Lower leg skin (tissue), 4 donors: ENCODE measurements at regions not wholly inside any gene's neighbourhood (a gene's known extent, or its start where the extent isn't known, plus 50 kb on each side); places are given as distances from the start of the nearest gene placed in this dataset.

Source experiments
- DNase-seq, 2 donors: peaks; one replicate each; pipeline ENCODE4 v3.0.0-alpha.2; 2019; ENCODE audit warnings: low spot score in 2 of 2
- H3K4me3 ChIP-seq: fragments of 200-600 bp; sonication (generic); 2 replicates; pipeline ENCODE4 v1.5.1; 2017; ENCODE audit warnings: mild to moderate bottlenecking, low read depth; ENCODE audit not compliant: poor library complexity, severe bottlenecking
- POLR2A ChIP-seq, 2 donors: fragments of 450-650 bp; IDR thresholded peaks; one replicate each; pipeline ENCODE4 v1.6.1; 2016 to 2017; ENCODE audit warnings: antibody characterized with exemption in 2 of 2, mild to moderate bottlenecking in 1 of 2, moderate library complexity in 1 of 2
- WGBS, 2 donors: methylation state at CpG; one replicate each; pipeline ENCODE4 v1.1.5; 2018; 5-methylcytosine and 5-hydroxymethylcytosine counted together
- intact Hi-C: fragments of 100-400 bp; cut with DNase I; formaldehyde crosslinking; loops from one replicate; pipeline ENCODE4 v1.15.0; 2023; ENCODE audit warnings: low total_unique reads
- TF ChIP-seq, protein P1 (sequence below), 3 donors: fragments of 450-650 bp; IDR thresholded peaks; one replicate each; pipeline ENCODE4 v1.5.1; 2016; ENCODE audit warnings: antibody characterized with exemption in 3 of 3, mild to moderate bottlenecking in 3 of 3, moderate library complexity in 2 of 3

DNA sequence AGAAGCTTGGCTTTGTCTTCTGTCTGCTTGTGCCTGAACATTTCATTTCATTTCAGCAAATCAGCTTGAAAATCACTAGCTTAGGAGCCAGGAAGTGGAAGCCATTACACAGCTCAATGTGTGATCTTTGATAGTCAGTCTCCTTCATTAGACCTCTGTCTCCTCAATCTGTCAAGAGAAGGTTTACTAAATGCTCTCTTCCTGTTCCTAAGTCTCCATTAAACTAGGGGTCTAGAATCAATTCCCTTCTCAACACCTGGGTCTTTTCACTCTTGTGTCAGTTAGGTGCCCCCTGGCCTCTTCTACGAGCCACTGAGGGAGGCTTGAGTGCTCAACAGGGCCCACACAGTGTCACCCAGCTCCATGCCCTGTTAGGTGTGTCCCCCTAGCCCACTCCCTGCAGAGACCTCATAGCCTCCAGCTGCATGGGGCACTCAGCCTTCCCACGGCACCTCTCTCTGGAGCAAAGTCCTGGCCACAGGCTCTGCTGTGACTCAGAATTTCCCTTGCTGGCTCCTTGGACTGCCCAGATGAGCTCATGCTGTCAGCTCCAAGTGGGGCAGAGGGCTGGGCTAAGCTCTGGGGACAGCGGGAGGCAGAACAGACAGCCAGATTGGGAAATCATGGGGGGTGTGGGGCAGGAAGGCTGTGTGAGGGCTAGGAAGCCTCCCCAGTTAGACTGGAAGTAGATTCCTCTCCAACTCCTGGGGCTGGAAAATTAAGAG is 115.7 kb upstream of the IPO9 start:
- H3K4me3 ChIP-seq, result no peak overlapping the region
- peak; percentile 96 to 99 for DNase-seq
- TF ChIP-seq, protein P1, sequence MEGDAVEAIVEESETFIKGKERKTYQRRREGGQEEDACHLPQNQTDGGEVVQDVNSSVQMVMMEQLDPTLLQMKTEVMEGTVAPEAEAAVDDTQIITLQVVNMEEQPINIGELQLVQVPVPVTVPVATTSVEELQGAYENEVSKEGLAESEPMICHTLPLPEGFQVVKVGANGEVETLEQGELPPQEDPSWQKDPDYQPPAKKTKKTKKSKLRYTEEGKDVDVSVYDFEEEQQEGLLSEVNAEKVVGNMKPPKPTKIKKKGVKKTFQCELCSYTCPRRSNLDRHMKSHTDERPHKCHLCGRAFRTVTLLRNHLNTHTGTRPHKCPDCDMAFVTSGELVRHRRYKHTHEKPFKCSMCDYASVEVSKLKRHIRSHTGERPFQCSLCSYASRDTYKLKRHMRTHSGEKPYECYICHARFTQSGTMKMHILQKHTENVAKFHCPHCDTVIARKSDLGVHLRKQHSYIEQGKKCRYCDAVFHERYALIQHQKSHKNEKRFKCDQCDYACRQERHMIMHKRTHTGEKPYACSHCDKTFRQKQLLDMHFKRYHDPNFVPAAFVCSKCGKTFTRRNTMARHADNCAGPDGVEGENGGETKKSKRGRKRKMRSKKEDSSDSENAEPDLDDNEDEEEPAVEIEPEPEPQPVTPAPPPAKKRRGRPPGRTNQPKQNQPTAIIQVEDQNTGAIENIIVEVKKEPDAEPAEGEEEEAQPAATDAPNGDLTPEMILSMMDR (IDR thresholded peaks at IDR 0.05), result no peak
- TF ChIP-seq POLR2A (IDR thresholded peaks at IDR 0.05), result no peak
- intact Hi-C loops, result no loop called here
- 13 to 14% methylated on average over 3 of the region's 3 CpGs for WGBS, 2 donors

DNA sequence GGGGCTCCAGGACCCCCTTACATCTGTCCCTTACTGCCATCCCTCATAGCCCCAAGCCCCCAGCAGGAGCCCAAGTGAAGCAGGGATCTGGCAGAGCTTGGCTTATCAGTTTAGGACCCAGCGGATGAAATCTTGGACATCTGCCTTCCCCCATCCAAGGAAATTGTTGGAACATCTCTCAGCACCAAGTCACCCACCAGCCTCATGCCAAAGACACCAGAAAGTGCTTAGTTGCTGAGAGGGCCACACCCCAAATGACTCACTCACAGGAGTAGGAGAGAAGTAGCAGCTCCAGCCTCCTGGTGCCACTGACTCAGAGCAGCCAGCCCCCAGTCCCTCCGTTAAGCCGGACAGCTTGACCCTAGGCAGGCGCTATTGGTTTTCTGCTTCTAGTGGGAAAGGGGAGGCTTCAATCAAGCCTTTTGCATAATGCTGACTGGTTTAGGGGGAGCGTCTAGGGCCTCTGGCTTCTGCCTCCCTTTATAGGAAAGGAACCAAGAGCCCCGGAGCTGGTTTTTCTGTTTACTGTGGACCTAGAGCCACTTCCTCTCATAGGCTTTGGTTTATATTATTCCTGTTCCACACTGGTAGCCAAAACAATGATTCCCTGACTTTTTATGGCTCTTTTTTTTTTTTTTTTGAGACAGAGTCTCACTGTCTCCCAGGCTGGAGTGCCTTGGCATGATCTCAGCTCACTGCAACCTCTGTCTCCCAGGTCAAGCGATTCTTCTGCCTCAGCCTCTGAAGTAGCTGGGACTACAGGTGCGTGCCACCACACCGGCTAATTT is 114.2 kb upstream of the IPO9 start:
- peak; percentile 95 to 97 for DNase-seq
- intact Hi-C loops, result no loop called here
- WGBS, 2 donors, result 17 to 29% methylated on average over 9 of the region's 9 CpGs
- TF ChIP-seq POLR2A (IDR thresholded peaks at IDR 0.05), result no peak
- TF ChIP-seq, protein P1 (IDR thresholded peaks at IDR 0.05), result no peak
- no peak overlapping the region for H3K4me3 ChIP-seq

DNA sequence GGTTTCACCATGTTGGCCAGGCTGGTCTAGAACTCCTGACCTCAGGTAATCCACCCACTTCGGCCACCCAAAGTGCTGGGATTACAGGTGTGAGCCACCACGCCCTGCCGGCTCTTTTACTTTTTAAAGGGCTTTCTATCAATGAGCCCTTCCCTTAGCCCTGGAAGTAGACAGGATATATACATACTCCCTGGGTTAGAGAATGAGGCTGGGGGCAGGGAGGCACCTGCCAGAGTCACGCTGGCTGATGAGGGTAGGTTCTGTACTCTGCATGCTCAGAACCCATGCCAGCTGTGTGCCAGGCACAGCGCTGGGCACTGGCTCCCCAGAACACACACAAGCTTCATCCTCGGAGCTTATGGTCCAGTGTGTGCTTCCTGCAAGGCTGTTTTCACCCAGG is 113.6 kb upstream of the IPO9 start:
- 79 to 80% methylated on average over 6 of the region's 6 CpGs for WGBS, 2 donors
- TF ChIP-seq, protein P1 (IDR thresholded peaks at IDR 0.05), result no peak
- TF ChIP-seq POLR2A (IDR thresholded peaks at IDR 0.05), result no peak
- no peak overlapping the region for H3K4me3 ChIP-seq
- intact Hi-C loops, result no loop called here
- DNase-seq, result no peak

DNA sequence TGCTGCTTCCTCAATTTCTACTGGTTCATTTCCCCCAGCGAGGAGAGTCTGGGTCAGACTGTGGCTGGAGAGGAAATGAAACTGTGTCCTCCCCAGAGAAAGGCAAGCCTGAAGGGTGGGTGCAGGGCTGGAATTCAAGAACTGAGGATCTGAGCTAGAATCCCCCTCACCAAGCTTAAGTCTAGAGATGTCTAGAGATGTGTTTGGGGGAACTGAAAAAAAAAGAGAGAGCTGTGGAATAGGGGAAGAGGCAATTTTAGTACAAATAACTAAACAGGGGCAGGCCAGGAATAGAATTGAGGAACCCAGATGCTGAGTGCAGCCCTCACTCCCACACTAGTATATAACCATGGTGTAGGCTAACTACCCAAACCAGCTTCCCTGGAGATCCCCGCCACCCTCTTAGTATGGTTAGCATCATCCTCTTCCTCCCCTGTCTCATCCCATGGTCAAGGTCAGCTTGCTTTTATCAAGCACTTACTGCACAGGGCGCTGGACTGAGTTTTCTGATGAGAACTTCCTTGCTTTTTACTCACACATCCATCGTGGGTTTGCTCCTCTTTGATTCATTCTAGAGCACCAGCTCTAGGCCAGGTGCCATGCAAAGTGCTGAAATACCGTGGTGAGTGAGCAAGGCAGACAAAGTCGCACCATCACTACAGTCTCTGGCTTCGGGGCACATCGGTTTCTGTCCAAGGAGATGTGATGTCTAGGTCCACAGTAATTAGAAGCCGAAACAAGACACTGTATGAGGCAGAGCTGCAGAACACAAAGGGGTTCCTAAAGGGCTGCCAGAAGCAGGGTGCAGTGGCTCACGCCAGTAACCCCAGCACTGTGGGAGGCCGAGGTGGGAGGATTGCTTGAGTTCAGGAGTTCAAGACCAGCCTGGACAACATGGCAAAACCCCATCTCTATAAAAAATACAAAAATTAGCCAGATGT is 112.9 kb upstream of the IPO9 start:
- intact Hi-C loops, result no loop called here
- no peak for TF ChIP-seq POLR2A (IDR thresholded peaks at IDR 0.05)
- TF ChIP-seq, protein P1 (IDR thresholded peaks at IDR 0.05), result no peak
- 73 to 78% methylated on average over 11 of the region's 11 CpGs for WGBS, 2 donors
- no peak for DNase-seq
- no peak overlapping the region for H3K4me3 ChIP-seq

DNA sequence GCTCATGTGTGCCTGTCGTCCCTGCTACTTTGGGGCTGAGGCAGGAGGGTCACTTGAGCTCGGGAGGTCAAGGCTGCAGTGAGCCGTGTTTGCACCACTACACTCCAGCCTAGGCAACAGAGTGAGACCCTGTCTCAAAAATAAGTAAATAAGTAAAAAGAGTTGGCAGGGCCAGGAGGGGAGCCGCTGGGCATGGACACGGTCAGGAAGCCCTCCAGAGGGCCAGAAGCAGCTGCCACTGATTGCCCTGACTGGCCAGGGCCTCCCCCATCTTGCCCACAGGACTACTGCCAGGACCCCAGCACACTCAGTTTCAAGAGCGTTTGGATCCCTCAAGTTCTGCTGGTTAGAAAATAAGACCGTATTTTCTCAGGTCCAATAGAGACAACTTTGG is 112.2 kb upstream of the IPO9 start:
- H3K4me3 ChIP-seq, result no peak overlapping the region
- TF ChIP-seq, protein P1 (IDR thresholded peaks at IDR 0.05), result no peak
- no peak for TF ChIP-seq POLR2A (IDR thresholded peaks at IDR 0.05)
- no peak for DNase-seq
- WGBS, 2 donors, result 89 to 97% methylated on average over 7 of the region's 7 CpGs
- intact Hi-C loops, result no loop called here
